T-helper 2 cell (primary cell): ENCODE measurements at regions not wholly inside any gene's neighbourhood (a gene's known extent, or its start where the extent isn't known, plus 50 kb on each side); places are given as distances from the start of the nearest gene placed in this dataset.

Source experiments
- DNase-seq, 5 experiments: peaks; one replicate each; pipeline versions ENCODE4 v3.0.0 to v3.0.0-alpha.2; 2012 to 2022

- no peak for DNase-seq
Observed at GRCh38 chr17:83144421-83145357, 65.3 kb downstream of the METRNL start.

- DNase-seq: no peak
Observed at GRCh38 chr17:83145358-83145738, 65.9 kb downstream of the METRNL start.

GRCh38 chr17:83145831-83146230, 66.4 kb downstream of the METRNL start:
- no peak for DNase-seq

GRCh38 chr17:83146347-83146746, 66.9 kb downstream of the METRNL start:
- DNase-seq: no peak

GRCh38 chr17:83147280-83147679, 67.9 kb downstream of the METRNL start:
- DNase-seq: no peak

- DNase-seq: no peak
Observed at GRCh38 chr17:83148317-83149028, 69.1 kb downstream of the METRNL start.

GRCh38 chr17:83149029-83149725, 69.8 kb downstream of the METRNL start:
- DNase-seq: no peak

GRCh38 chr17:83149761-83150251, 70.4 kb downstream of the METRNL start:
- no peak for DNase-seq

- no peak for DNase-seq
Observed at GRCh38 chr17:83150369-83151055, 71.1 kb downstream of the METRNL start.

GRCh38 chr17:83151056-83151441, 71.6 kb downstream of the METRNL start:
- no peak for DNase-seq

- DNase-seq: no peak
Observed at GRCh38 chr17:83151442-83152226, 72.2 kb downstream of the METRNL start.

- DNase-seq: no peak
Observed at GRCh38 chr17:83152227-83152744, 72.9 kb downstream of the METRNL start.

GRCh38 chr17:83152745-83153611, 73.6 kb downstream of the METRNL start:
- no peak for DNase-seq

- DNase-seq: no peak
Observed at GRCh38 chr17:83153681-83154310, 74.4 kb downstream of the METRNL start.

GRCh38 chr17:83154311-83155127, 75.1 kb downstream of the METRNL start:
- DNase-seq: no peak

- peak in 1 of 5 experiments; percentile 28 for DNase-seq
Observed at GRCh38 chr17:83155128-83156121, 76.0 kb downstream of the METRNL start.

GRCh38 chr17:83156408-83156807, 77.0 kb downstream of the METRNL start:
- DNase-seq: no peak
